ENCODE measurements at regions not wholly inside any gene's neighbourhood (a gene's known extent, or its start where the extent isn't known, plus 50 kb on each side); places are given as distances from the start of the nearest gene placed in this dataset.

- Histone ChIP-seq H3K4me1 (no peaks in the 10 kb centered on the region; the same call in 1 of the 2 replicates), H3K9me3 (no peaks in the 10 kb centered on the region), H3K4me3 (ENCODE audit: low read depth, low read length) (no peak overlapping the region), H3K27me3 (no peaks in the 10 kb centered on the region), H3K36me3 (no peaks in the 10 kb centered on the region)
- no peak for DNase-seq
- TF ChIP-seq CTCF (IDR thresholded peaks at IDR 0.05; ENCODE audit: low read depth, low read length) = no peak
These were observed 500.4 kb upstream of the CDIN1 start for GRCh38 chr15:36079021-36079420.

GRCh38 chr15:36080759-36081158, 498.7 kb upstream of the CDIN1 start:
- TF ChIP-seq CTCF (IDR thresholded peaks at IDR 0.05; ENCODE audit: low read depth, low read length) = no peak
- H3K4me3 ChIP-seq (ENCODE audit: low read depth, low read length) = no peak overlapping the region
- no peak for DNase-seq
- no peaks in the 10 kb centered on the region for H3K27me3 ChIP-seq
- H3K36me3 ChIP-seq = no peaks in the 10 kb centered on the region
- no peaks in the 10 kb centered on the region for H3K9me3 ChIP-seq
- no peaks in the 10 kb centered on the region for H3K4me1 ChIP-seq

GRCh38 chr15:36090286-36090946, 489.0 kb upstream of the CDIN1 start:
- TF ChIP-seq CTCF (IDR thresholded peaks at IDR 0.05; ENCODE audit: low read depth, low read length) = no peak
- H3K36me3 ChIP-seq = no peaks in the 10 kb centered on the region
- H3K4me3 ChIP-seq (ENCODE audit: low read depth, low read length) = no peak overlapping the region
- no peaks in the 10 kb centered on the region for H3K9me3 ChIP-seq
- H3K27me3 ChIP-seq = no peaks in the 10 kb centered on the region
- DNase-seq = no peak
- no peaks in the 10 kb centered on the region for H3K4me1 ChIP-seq

DNA sequence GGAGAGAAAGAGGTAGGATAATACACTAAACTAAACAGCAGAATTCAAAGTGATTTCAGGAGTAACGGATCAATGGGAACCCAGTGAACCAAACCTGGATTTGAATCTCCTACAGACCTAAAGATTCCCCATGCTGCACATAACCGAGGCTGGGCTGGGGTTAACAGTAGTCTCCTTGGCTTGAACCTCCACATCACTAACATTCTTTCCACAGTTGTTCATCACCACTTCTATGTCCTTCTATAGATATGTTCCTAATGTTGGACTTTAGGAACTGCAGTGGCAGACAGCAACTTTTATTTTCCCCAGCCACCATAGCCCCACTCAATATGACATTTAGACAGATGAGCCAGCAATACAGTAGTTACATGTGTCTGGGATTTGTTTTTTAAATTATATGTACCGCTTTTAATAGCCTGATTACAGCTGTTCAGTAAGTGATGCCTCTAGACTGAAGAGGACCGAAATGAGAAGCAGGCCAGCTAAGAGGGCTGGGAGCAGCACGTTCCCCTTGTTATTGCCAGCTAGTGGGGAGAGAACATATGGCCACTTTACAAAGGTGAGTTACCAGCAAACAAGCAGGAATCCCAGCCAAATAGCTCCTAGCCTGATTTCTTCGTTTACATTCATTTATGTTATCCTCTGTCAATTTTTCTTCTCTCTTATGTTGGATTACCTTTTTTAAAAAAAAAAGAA, 472.6 kb upstream of the CDIN1 start:
- no peak for DNase-seq
- Histone ChIP-seq H3K36me3 (no peaks in the 10 kb centered on the region), H3K4me1 (no peaks in the 10 kb centered on the region; the same call in 1 of the 2 replicates), H3K27me3 (no peaks in the 10 kb centered on the region), H3K9me3 (no peaks in the 10 kb centered on the region), H3K4me3 (ENCODE audit: low read depth, low read length) (no peak overlapping the region)
- no peak for TF ChIP-seq CTCF (IDR thresholded peaks at IDR 0.05; ENCODE audit: low read depth, low read length)

- no peaks in the 10 kb centered on the region for H3K27me3 ChIP-seq
- H3K4me1 ChIP-seq = no peaks in the 10 kb centered on the region; the same call in 1 of the 2 replicates
- H3K36me3 ChIP-seq = no peaks in the 10 kb centered on the region
- no peak for TF ChIP-seq CTCF (IDR thresholded peaks at IDR 0.05; ENCODE audit: low read depth, low read length)
- H3K4me3 ChIP-seq (ENCODE audit: low read depth, low read length) = no peak overlapping the region
- no peaks in the 10 kb centered on the region for H3K9me3 ChIP-seq
- DNase-seq = no peak
These were observed 470.9 kb upstream of the CDIN1 start for GRCh38 chr15:36108541-36108940.

Data from BE2C (cell line).